ENCODE measurements at regions not wholly inside any gene's neighbourhood (a gene's known extent, or its start where the extent isn't known, plus 50 kb on each side); places are given as distances from the start of the nearest gene placed in this dataset.

DNA sequence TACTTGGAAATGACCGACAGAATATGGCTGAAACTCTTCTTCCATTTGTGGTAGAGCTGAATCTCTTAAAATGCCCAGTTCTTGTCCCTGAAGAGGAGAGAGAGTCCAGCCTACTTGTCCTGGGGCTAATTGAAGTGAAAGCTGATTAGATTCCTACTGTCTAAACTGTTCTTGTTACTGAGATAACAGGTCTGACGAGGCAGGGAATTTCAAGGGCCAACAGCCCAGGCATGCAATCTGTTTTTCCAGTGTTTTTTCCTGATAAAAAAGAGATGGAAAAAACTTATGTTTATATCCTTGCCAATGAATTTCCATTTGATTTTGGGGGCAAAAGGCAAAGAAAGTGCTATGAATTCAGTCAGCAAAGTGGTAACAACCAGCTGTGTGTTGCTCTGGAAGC lies 195.5 kb downstream of the ETS1 start:
- Histone ChIP-seq H3K4me3 (ENCODE audit: low read depth, low read length, poor library complexity, severe bottlenecking) (no peak overlapping the region), H3K9me2 (ENCODE audit: insufficient read depth, low read length) (no peaks in the 10 kb centered on the region), H3K36me3 (ENCODE audit: insufficient read depth, low read length) (no peaks in the 10 kb centered on the region), H3K4me2 (ENCODE audit: low read length) (no peak overlapping the region), H3K4me1 (ENCODE audit: insufficient read depth, low read length, poor library complexity, severe bottlenecking) (no peaks in the 10 kb centered on the region), H3K27ac (ENCODE audit: low read depth, low read length, poor library complexity, severe bottlenecking) (no peak overlapping the region), H2AFZ (ENCODE audit: low read length) (no peak overlapping the region), H3K9me3 (ENCODE audit: low read length) (no peaks in the 10 kb centered on the region), H4K20me1 (ENCODE audit: insufficient read depth, low read length) (no peaks in the 10 kb centered on the region), H3K79me2 (ENCODE audit: insufficient read depth, low read depth, low read length) (no peaks in the 10 kb centered on the region)
- POLR2A ChIA-PET, result interaction anchor here (0.6 to 1.4 kb wide), 4 partner anchors 8 to 151 kb away, joined by 3 to 5 read pairs (median 3); no protein-coding TSS in a partner anchor
- no peak for DNase-seq (ENCODE audit: low spot score)
- CTCF ChIA-PET (ENCODE audit: unreplicated experiment), result no interaction called here
- intact Hi-C loops (cut with micrococcal nuclease; ENCODE audit: unreplicated experiment), result no loop called here
- no peak for TF ChIP-seq EZH2phosphoT487 (IDR thresholded peaks at IDR 0.05; ENCODE audit: borderline replicate concordance, low read depth, low read length)
- TF ChIP-seq, protein P1, sequence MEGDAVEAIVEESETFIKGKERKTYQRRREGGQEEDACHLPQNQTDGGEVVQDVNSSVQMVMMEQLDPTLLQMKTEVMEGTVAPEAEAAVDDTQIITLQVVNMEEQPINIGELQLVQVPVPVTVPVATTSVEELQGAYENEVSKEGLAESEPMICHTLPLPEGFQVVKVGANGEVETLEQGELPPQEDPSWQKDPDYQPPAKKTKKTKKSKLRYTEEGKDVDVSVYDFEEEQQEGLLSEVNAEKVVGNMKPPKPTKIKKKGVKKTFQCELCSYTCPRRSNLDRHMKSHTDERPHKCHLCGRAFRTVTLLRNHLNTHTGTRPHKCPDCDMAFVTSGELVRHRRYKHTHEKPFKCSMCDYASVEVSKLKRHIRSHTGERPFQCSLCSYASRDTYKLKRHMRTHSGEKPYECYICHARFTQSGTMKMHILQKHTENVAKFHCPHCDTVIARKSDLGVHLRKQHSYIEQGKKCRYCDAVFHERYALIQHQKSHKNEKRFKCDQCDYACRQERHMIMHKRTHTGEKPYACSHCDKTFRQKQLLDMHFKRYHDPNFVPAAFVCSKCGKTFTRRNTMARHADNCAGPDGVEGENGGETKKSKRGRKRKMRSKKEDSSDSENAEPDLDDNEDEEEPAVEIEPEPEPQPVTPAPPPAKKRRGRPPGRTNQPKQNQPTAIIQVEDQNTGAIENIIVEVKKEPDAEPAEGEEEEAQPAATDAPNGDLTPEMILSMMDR (conservative IDR thresholded peaks at IDR 0.05; ENCODE audit: low read length), result no peak
- BruUV-seq (replicated peaks), result no TSS peak

DNA sequence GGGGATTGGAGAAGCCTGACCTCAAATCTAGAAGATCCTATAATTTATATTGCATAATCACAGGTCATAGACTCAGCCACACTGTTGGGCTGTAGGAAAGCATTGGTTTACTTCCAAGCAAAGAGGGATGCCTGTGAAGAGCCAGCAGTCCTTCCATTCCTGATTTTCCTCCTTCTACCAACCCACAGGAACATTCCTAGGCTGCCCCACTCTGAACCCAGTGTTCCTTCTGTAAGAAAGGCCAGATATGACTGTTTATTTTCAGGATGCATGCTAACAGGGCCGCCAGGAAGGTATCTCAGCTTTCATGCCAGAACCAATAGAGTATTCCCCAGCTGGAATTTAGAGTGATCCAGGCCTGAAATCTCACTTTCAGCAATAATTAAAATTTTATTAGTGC lies 197.1 kb downstream of the ETS1 start:
- no peak for DNase-seq (ENCODE audit: low spot score)
- Histone ChIP-seq H2AFZ (ENCODE audit: low read length) (no peak overlapping the region), H4K20me1 (ENCODE audit: insufficient read depth, low read length) (no peaks in the 10 kb centered on the region), H3K4me2 (ENCODE audit: low read length) (no peak overlapping the region), H3K36me3 (ENCODE audit: insufficient read depth, low read length) (no peaks in the 10 kb centered on the region), H3K4me1 (ENCODE audit: insufficient read depth, low read length, poor library complexity, severe bottlenecking) (no peaks in the 10 kb centered on the region), H3K9me2 (ENCODE audit: insufficient read depth, low read length) (no peaks in the 10 kb centered on the region), H3K4me3 (ENCODE audit: low read depth, low read length, poor library complexity, severe bottlenecking) (no peak overlapping the region), H3K79me2 (ENCODE audit: insufficient read depth, low read depth, low read length) (no peaks in the 10 kb centered on the region), H3K27ac (ENCODE audit: low read depth, low read length, poor library complexity, severe bottlenecking) (no peak overlapping the region), H3K9me3 (ENCODE audit: low read length) (no peaks in the 10 kb centered on the region)
- intact Hi-C loops (cut with micrococcal nuclease; ENCODE audit: unreplicated experiment), result no loop called here
- TF ChIP-seq, protein P1 (conservative IDR thresholded peaks at IDR 0.05; ENCODE audit: low read length), result no peak
- TF ChIP-seq EZH2phosphoT487 (IDR thresholded peaks at IDR 0.05; ENCODE audit: borderline replicate concordance, low read depth, low read length), result no peak
- ChIA-PET POLR2A (interaction anchor here (1.2 kb wide), 1 partner anchor 9 kb away, joined by 4 read pairs; no protein-coding TSS in a partner anchor), CTCF (ENCODE audit: unreplicated experiment) (no interaction called here)
- BruUV-seq (replicated peaks), result no TSS peak

DNA sequence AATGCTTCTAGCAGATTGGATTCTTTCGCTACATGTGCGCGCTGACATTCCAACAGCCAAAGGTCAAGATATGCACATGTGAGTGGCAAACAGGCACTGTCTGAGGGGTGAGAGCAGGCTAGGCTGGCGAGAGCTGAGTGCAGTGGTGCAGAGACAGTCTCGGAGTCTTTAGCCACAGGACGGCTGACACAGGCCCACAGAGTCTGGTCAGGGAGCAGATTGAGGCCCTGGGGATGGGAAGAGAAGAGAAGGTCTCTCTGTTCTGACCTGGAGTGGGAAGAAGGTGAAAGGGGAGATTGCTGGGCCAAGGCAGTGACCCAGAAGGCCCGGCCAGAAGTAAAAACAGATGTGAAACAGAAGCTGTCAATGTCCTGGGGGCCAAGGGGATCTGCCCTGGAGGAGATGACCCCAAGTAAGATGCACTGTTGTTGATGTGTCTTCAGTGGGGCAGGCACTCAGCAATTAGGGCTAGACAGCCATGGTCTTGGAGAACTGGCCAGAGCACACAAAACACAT lies 197.8 kb downstream of the ETS1 start:
- no peaks in the 10 kb centered on the region for H3K9me2 ChIP-seq (ENCODE audit: insufficient read depth, low read length)
- H3K4me2 ChIP-seq (ENCODE audit: low read length), result no peak overlapping the region
- no peaks in the 10 kb centered on the region for H3K79me2 ChIP-seq (ENCODE audit: insufficient read depth, low read depth, low read length)
- intact Hi-C loops (cut with micrococcal nuclease; ENCODE audit: unreplicated experiment), result no loop called here
- no peak for TF ChIP-seq EZH2phosphoT487 (IDR thresholded peaks at IDR 0.05; ENCODE audit: borderline replicate concordance, low read depth, low read length)
- TF ChIP-seq, protein P1 (conservative IDR thresholded peaks at IDR 0.05; ENCODE audit: low read length), result no peak
- no peaks in the 10 kb centered on the region for H3K4me1 ChIP-seq (ENCODE audit: insufficient read depth, low read length, poor library complexity, severe bottlenecking)
- no peaks in the 10 kb centered on the region for H3K36me3 ChIP-seq (ENCODE audit: insufficient read depth, low read length)
- no peaks in the 10 kb centered on the region for H4K20me1 ChIP-seq (ENCODE audit: insufficient read depth, low read length)
- H2AFZ ChIP-seq (ENCODE audit: low read length), result no peak overlapping the region
- POLR2A ChIA-PET, result no interaction called here
- CTCF ChIA-PET (ENCODE audit: unreplicated experiment), result no interaction called here
- H3K4me3 ChIP-seq (ENCODE audit: low read depth, low read length, poor library complexity, severe bottlenecking), result no peak overlapping the region
- BruUV-seq (replicated peaks), result no TSS peak
- DNase-seq (ENCODE audit: low spot score), result no peak
- no peaks in the 10 kb centered on the region for H3K9me3 ChIP-seq (ENCODE audit: low read length)
- H3K27ac ChIP-seq (ENCODE audit: low read depth, low read length, poor library complexity, severe bottlenecking), result no peak overlapping the region
